Esophagus muscularis mucosa (tissue), 4 donors: ENCODE measurements at regions not wholly inside any gene's neighbourhood (a gene's known extent, or its start where the extent isn't known, plus 50 kb on each side); places are given as distances from the start of the nearest gene placed in this dataset.

Experiments used
- DNase-seq: peaks from one replicate; pipeline ENCODE4 v3.0.0-alpha.2; 2017; ENCODE audit errors: extremely low spot score
- H3K27ac ChIP-seq, 4 donors: fragments of 200-600 bp; sonication (generic); replicated peaks in 1 of 4; 1 replicate in 3 of 4; 2 replicates in 1 of 4; pipeline ENCODE4 v1.5.1; 2016 to 2019; ENCODE audit warnings: mild to moderate bottlenecking in 1 of 4
- H3K27me3 ChIP-seq, 4 donors: fragments of 200-600 bp; sonication (generic); one replicate each; pipeline versions ENCODE4 v1.5.1 to v1.6.0; 2016 to 2019
- H3K36me3 ChIP-seq, 4 donors: fragments of 200-600 bp; sonication (generic); one replicate each; pipeline ENCODE4 v1.5.1; 2016 to 2019
- H3K4me1 ChIP-seq, 4 donors: fragments of 200-600 bp; sonication (generic); one replicate each; pipeline ENCODE4 v1.5.1; 2016 to 2019
- H3K4me3 ChIP-seq, 4 donors: fragments of 200-600 bp; sonication (generic); 1 replicate in 2 of 4; 2 replicates in 2 of 4; pipeline ENCODE4 v1.5.1; 2016 to 2019; ENCODE audit warnings: mild to moderate bottlenecking in 4 of 4, moderate library complexity in 1 of 4
- H3K9me3 ChIP-seq, 4 donors: fragments of 200-600 bp; sonication (generic); 1 replicate in 3 of 4; 2 replicates in 1 of 4; pipeline ENCODE4 v1.5.1; 2016 to 2019
- EP300 ChIP-seq: sonication (generic); formaldehyde crosslinking; IDR thresholded peaks from one replicate; pipeline ENCODE4 v1.6.1; 2017; ENCODE audit warnings: antibody characterized with exemption
- POLR2A ChIP-seq: fragments of 450-650 bp; IDR thresholded peaks from one replicate; pipeline ENCODE4 v1.6.1; 2017; ENCODE audit warnings: antibody characterized with exemption, moderate library complexity, mild to moderate bottlenecking, low read depth
- POLR2AphosphoS5 ChIP-seq, 2 donors: sonication (generic); formaldehyde crosslinking; IDR thresholded peaks; one replicate each; pipeline ENCODE4 v1.6.1; 2017; ENCODE audit warnings: antibody characterized with exemption in 2 of 2
- WGBS: methylation state at CpG from one replicate; pipeline ENCODE4 v1.1.5; 2018; 5-methylcytosine and 5-hydroxymethylcytosine counted together
- intact Hi-C: fragments of 100-400 bp; cut with DNase I; formaldehyde crosslinking; loops from one replicate; pipeline ENCODE4 v1.15.1; 2023
- TF ChIP-seq, protein P1 (sequence below), 3 experiments: fragments of 200-600 bp in 2 of 3; fragments of 450-650 bp in 1 of 3; sonication (generic) in 2 of 3; IDR thresholded peaks; one replicate each; pipeline ENCODE4 v1.5.1; 2017 to 2019; ENCODE audit warnings: antibody characterized with exemption in 3 of 3, mild to moderate bottlenecking in 2 of 3, moderate library complexity in 1 of 3

DNA sequence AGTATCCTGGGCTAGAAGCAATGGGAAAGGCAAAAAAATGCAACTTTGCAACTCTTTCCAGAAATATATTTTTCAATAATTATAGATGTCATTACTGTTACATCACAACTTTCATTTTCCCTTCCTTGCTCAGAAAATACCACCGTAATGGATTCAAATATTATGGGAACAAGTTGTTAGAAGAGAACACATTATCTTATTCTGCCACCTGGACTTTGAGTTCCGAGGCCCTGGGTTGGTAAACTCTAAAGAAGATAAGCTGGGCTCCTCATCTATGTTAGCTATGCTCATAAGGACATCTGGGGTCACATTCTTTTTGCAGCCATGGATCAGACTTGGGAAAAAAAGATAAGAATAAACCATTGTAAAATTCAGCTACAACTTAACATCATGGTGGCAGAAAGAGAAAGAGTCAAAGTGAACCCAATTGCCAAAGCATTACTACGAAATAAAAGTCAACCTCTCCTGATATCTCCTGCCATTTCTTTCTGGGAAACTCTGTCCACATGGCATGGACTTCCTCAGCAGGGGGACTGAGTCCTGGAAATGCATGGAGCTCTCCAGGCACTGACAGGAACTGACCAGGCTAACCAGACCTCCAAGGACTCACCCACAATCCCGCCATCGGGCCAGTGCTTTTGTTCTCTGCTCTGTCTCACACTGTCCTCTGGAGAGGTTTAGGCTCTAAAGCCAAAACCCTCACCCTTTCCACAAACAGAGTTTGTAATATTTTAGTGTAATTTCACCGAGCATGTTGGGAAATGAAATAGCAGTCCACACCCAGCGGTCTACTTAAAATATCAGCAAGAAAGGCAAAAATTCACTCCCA is 499.1 kb upstream of the RUNX1 start:
- WGBS, result 89% methylated on average over 7 of the region's 7 CpGs
- H3K27ac ChIP-seq, result no peak overlapping the region
- H3K4me3 ChIP-seq, result no peak overlapping the region
- H3K36me3 ChIP-seq, result no peaks in the 10 kb centered on the region
- intact Hi-C loops, result no loop called here
- H3K27me3 ChIP-seq, result no peaks in the 10 kb centered on the region
- DNase-seq, result no peak
- no peaks in the 10 kb centered on the region for H3K4me1 ChIP-seq
- no peaks in the 10 kb centered on the region for H3K9me3 ChIP-seq
- TF ChIP-seq POLR2AphosphoS5 (IDR thresholded peaks at IDR 0.05) (no peak), EP300 (no peak), POLR2A (no peak)
- TF ChIP-seq, protein P1, sequence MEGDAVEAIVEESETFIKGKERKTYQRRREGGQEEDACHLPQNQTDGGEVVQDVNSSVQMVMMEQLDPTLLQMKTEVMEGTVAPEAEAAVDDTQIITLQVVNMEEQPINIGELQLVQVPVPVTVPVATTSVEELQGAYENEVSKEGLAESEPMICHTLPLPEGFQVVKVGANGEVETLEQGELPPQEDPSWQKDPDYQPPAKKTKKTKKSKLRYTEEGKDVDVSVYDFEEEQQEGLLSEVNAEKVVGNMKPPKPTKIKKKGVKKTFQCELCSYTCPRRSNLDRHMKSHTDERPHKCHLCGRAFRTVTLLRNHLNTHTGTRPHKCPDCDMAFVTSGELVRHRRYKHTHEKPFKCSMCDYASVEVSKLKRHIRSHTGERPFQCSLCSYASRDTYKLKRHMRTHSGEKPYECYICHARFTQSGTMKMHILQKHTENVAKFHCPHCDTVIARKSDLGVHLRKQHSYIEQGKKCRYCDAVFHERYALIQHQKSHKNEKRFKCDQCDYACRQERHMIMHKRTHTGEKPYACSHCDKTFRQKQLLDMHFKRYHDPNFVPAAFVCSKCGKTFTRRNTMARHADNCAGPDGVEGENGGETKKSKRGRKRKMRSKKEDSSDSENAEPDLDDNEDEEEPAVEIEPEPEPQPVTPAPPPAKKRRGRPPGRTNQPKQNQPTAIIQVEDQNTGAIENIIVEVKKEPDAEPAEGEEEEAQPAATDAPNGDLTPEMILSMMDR (IDR thresholded peaks at IDR 0.05), result no peak

DNA sequence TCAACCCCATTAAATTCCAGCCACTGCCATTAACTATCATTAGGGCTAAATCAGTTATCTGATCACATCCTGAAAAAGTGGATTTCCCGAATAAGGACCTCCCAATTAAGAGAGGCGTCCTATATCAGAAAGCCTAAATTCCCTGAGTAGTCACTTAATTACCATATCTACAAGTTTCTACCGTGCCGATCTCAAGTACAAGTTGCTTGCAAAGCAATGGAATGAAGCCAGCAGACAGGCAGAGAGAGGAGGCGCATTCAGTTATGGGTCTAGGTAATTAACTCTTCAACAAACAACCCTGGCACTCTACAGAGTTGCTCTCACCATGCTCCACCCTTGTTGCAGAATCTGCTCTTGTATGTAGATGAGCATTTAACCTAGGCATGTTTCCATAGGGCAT is 494.6 kb upstream of the RUNX1 start:
- no peak for DNase-seq
- Histone ChIP-seq H3K4me1 (no peaks in the 10 kb centered on the region), H3K4me3 (no peak overlapping the region), H3K36me3 (no peaks in the 10 kb centered on the region), H3K27ac (no peak overlapping the region), H3K27me3 (no peaks in the 10 kb centered on the region), H3K9me3 (no peaks in the 10 kb centered on the region)
- TF ChIP-seq POLR2A, result no peak
- no peak for TF ChIP-seq EP300
- TF ChIP-seq, protein P1 (IDR thresholded peaks at IDR 0.05), result no peak
- TF ChIP-seq POLR2AphosphoS5 (IDR thresholded peaks at IDR 0.05), result no peak
- WGBS, result 85% methylated on average over 5 of the region's 5 CpGs
- intact Hi-C loops, result no loop called here

DNA sequence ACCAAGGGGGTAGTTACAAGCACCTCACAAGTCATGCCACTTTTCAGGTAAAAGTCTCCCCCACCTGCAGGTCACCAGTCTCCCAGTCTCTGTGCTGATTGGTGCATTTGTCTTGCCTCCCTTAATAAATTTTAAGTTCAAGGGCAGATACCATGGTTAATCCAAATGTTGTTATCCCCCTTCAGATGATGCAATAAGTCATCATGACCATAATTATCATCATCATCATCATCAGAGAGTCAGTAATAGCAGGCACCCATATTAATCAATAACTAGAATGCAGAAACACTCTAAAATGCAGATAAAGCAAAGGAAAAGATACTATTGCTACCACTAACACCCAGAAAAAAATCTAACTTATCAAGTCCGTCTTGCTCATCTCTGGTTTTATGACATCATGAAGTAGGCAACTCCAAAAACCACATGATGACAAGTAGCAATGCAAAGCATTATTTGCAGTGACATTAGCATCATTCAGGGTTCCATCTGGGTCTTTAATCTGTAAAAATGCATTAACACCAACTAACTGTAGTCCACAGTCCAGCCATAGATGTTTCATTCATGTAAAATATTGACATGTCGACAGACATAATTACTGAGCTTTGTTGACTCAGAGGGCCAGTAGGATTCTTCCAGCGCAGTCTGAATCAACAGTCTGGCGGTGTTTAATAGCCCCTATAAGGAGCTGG is 492.0 kb upstream of the RUNX1 start:
- no peaks in the 10 kb centered on the region for H3K4me1 ChIP-seq
- TF ChIP-seq POLR2AphosphoS5 (IDR thresholded peaks at IDR 0.05), result no peak
- TF ChIP-seq, protein P1 (IDR thresholded peaks at IDR 0.05), result no peak
- TF ChIP-seq EP300, result no peak
- TF ChIP-seq POLR2A, result no peak
- no peak overlapping the region for H3K27ac ChIP-seq
- 88% methylated on average over 4 of the region's 4 CpGs for WGBS
- no peaks in the 10 kb centered on the region for H3K27me3 ChIP-seq
- intact Hi-C loops, result no loop called here
- H3K36me3 ChIP-seq, result no peaks in the 10 kb centered on the region
- H3K4me3 ChIP-seq, result no peak overlapping the region
- no peak for DNase-seq
- no peaks in the 10 kb centered on the region for H3K9me3 ChIP-seq

DNA sequence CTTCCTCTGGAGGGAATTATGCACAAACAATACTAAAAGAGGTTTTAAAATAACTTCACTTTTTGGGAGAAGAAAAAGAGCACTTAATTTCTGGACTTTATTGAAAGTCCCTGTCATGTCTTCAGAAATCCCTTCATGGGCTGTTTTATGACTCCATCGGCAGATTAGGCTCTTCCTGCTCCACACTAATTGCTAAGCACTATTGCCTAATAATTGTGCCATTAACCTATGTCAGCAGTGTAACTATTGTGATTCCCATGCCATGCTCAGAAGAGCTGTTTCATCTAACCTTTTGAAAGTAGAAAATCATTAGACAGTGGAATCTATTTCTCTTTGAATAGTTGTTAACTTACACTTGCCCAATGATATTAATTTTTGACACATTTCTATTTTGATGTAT is 489.3 kb upstream of the RUNX1 start:
- Histone ChIP-seq H3K36me3 (no peaks in the 10 kb centered on the region), H3K4me3 (no peak overlapping the region), H3K27me3 (no peaks in the 10 kb centered on the region), H3K9me3 (no peaks in the 10 kb centered on the region), H3K27ac (no peak overlapping the region), H3K4me1 (no peaks in the 10 kb centered on the region)
- TF ChIP-seq EP300, result no peak
- TF ChIP-seq POLR2A, result no peak
- no peak for TF ChIP-seq POLR2AphosphoS5 (IDR thresholded peaks at IDR 0.05)
- TF ChIP-seq, protein P1 (IDR thresholded peaks at IDR 0.05), result no peak
- no peak for DNase-seq
- intact Hi-C loops, result no loop called here
- 69% methylated on average over 1 of the region's 1 CpG for WGBS
